H9 (cell line): ENCODE measurements at regions not wholly inside any gene's neighbourhood (a gene's known extent, or its start where the extent isn't known, plus 50 kb on each side); places are given as distances from the start of the nearest gene placed in this dataset.

Source experiments
- DNase-seq: peaks from one replicate; pipeline ENCODE4 v3.0.0-alpha.2; 2017
- H2AFZ ChIP-seq: one replicate; pipeline ENCODE4 v1.6.1; 2013; ENCODE audit warnings: mild to moderate bottlenecking, low read length, control low read depth, moderate library complexity
- H2AK5ac ChIP-seq: 2 replicates; pipeline ENCODE4 v1.6.1; 2013; ENCODE audit warnings: low read length, control low read depth, mixed read lengths; ENCODE audit not compliant: insufficient read length
- H2BK120ac ChIP-seq: one replicate; pipeline ENCODE4 v1.6.1; 2013; ENCODE audit warnings: low read depth, mild to moderate bottlenecking, low read length, control low read depth, inconsistent platforms; ENCODE audit not compliant: poor library complexity, severe bottlenecking
- H2BK12ac ChIP-seq: 2 replicates; pipeline ENCODE4 v1.6.1; 2013; ENCODE audit warnings: low read length, control low read depth, mixed read lengths, low read depth; ENCODE audit not compliant: insufficient read length
- H2BK15ac ChIP-seq: 2 replicates; pipeline ENCODE4 v1.6.1; 2013; ENCODE audit warnings: low read depth, low read length, control low read depth
- H2BK20ac ChIP-seq: one replicate; pipeline ENCODE4 v1.6.1; 2013; ENCODE audit warnings: low read depth, mild to moderate bottlenecking, low read length, control low read depth, inconsistent platforms; ENCODE audit not compliant: poor library complexity, severe bottlenecking
- H2BK5ac ChIP-seq: 2 replicates; pipeline ENCODE4 v1.6.1; 2013; ENCODE audit warnings: low read length, control low read depth, mixed read lengths; ENCODE audit not compliant: insufficient read length
- H3K14ac ChIP-seq: 2 replicates; pipeline ENCODE4 v1.6.1; 2013; ENCODE audit warnings: low read length, control low read depth; ENCODE audit not compliant: insufficient read depth
- H3K18ac ChIP-seq: 2 replicates; pipeline ENCODE4 v1.6.1; 2013; ENCODE audit warnings: low read depth, mild to moderate bottlenecking, mixed read lengths, low read length, control low read depth; ENCODE audit not compliant: insufficient read length
- H3K23ac ChIP-seq: 2 replicates; pipeline ENCODE4 v1.6.1; 2013; ENCODE audit warnings: low read length, control low read depth, mixed read lengths, low read depth; ENCODE audit not compliant: insufficient read length
- H3K23me2 ChIP-seq: 2 replicates; pipeline ENCODE4 v1.6.1; 2013; ENCODE audit warnings: low read depth, mild to moderate bottlenecking, mixed read lengths, low read length, control low read depth; ENCODE audit not compliant: insufficient read length, poor library complexity, severe bottlenecking
- H3K27ac ChIP-seq: 2 replicates; pipeline ENCODE4 v1.5.1; 2013; ENCODE audit warnings: low read length, control low read depth, mixed read lengths, low read depth; ENCODE audit not compliant: insufficient read length
- H3K27me3 ChIP-seq: 2 replicates; pipeline ENCODE4 v1.6.1; 2013; ENCODE audit warnings: low read length, control low read depth, inconsistent platforms; ENCODE audit not compliant: insufficient read depth
- H3K4ac ChIP-seq: 2 replicates; pipeline ENCODE4 v1.6.1; 2013; ENCODE audit warnings: low read depth, mild to moderate bottlenecking, control low read depth, inconsistent platforms, low read length, moderate library complexity
- H3K4me1 ChIP-seq: 2 replicates; pipeline ENCODE4 v1.6.1; 2013; ENCODE audit warnings: low read length, control low read depth, inconsistent platforms; ENCODE audit not compliant: insufficient read depth
- H3K4me2 ChIP-seq: 2 replicates; pipeline ENCODE4 v1.6.1; 2013; ENCODE audit warnings: low read length, control low read depth, mixed read lengths; ENCODE audit not compliant: insufficient read length, insufficient read depth
- H3K56ac ChIP-seq: 2 replicates; pipeline ENCODE4 v1.6.1; 2013; ENCODE audit warnings: low read depth, mild to moderate bottlenecking, mixed read lengths, low read length, control low read depth; ENCODE audit not compliant: insufficient read length
- H3K79me1 ChIP-seq: 2 replicates; pipeline ENCODE4 v1.6.1; 2013; ENCODE audit warnings: low read depth, mild to moderate bottlenecking, moderate library complexity, low read length, control low read depth, inconsistent platforms; ENCODE audit not compliant: insufficient read depth, poor library complexity, severe bottlenecking
- H3K79me2 ChIP-seq: 2 replicates; pipeline ENCODE4 v1.6.1; 2013; ENCODE audit warnings: low read length, control low read depth, inconsistent platforms; ENCODE audit not compliant: insufficient read depth
- H3K9ac ChIP-seq: 2 replicates; pipeline ENCODE4 v1.6.1; 2013; ENCODE audit warnings: low read length, control low read depth, mixed read lengths; ENCODE audit not compliant: insufficient read length; ENCODE audit errors: extremely low read depth
- H3K9me3 ChIP-seq: one replicate; pipeline ENCODE4 v1.6.1; 2013; ENCODE audit warnings: low read depth, low read length, inconsistent platforms; ENCODE audit not compliant: control insufficient read depth
- H3T11ph ChIP-seq: one replicate; pipeline ENCODE4 v1.6.1; 2013; ENCODE audit warnings: mild to moderate bottlenecking, low read length, control low read depth, inconsistent platforms
- H4K20me1 ChIP-seq: one replicate; pipeline ENCODE4 v1.6.1; 2013; ENCODE audit not compliant: control insufficient read depth, insufficient read length, insufficient read depth
- H4K5ac ChIP-seq: 2 replicates; pipeline ENCODE4 v1.6.1; 2013; ENCODE audit warnings: low read depth, mild to moderate bottlenecking, mixed read lengths, low read length, control low read depth; ENCODE audit not compliant: insufficient read length
- H4K8ac ChIP-seq: replicated peaks from 2 replicates; pipeline ENCODE4 v1.6.1; 2013; ENCODE audit warnings: low read length, control low read depth, mixed read lengths, low read depth; ENCODE audit not compliant: insufficient read length
- H4K91ac ChIP-seq: 2 replicates; pipeline ENCODE4 v1.6.1; 2013; ENCODE audit warnings: low read depth, mild to moderate bottlenecking, moderate library complexity, mixed read lengths, low read length, control low read depth; ENCODE audit not compliant: insufficient read length
- H3K27ac Mint-ChIP-seq, 3 experiments: 2 replicates in 2 of 3; 3 replicates in 1 of 3; pipeline ENCODE4 v1.8.0; 2020 to 2021; ENCODE audit warnings: mixed read lengths in 3 of 3, mild to moderate bottlenecking in 1 of 3, moderate library complexity in 1 of 3
- H3K27me3 Mint-ChIP-seq: 2 replicates; pipeline ENCODE4 v1.8.0; 2021; ENCODE audit warnings: low read depth, mild to moderate bottlenecking, moderate library complexity, mixed read lengths
- H3K36me3 Mint-ChIP-seq, 3 experiments: 2 replicates in 2 of 3; 3 replicates in 1 of 3; pipeline ENCODE4 v1.8.0; 2020 to 2021; ENCODE audit warnings: low read depth in 3 of 3, mixed read lengths in 3 of 3; ENCODE audit not compliant: insufficient read depth in 1 of 3
- H3K4me1 Mint-ChIP-seq, 2 experiments: 2 replicates each; pipeline ENCODE4 v1.8.0; 2020; ENCODE audit warnings: mixed read lengths in 2 of 2
- H3K4me3 Mint-ChIP-seq, 2 experiments: 2 replicates in 1 of 2; 3 replicates in 1 of 2; pipeline ENCODE4 v1.8.0; 2020 to 2021; ENCODE audit warnings: mild to moderate bottlenecking in 2 of 2, mixed read lengths in 2 of 2, moderate library complexity in 1 of 2
- H3K9me3 Mint-ChIP-seq, 2 experiments: 2 replicates in 1 of 2; 3 replicates in 1 of 2; pipeline ENCODE4 v1.8.0; 2020; ENCODE audit warnings: mild to moderate bottlenecking in 2 of 2, mixed read lengths in 2 of 2, moderate library complexity in 1 of 2
- WGBS: extraction: QIAGEN DNeasy Blood & Tissue Kit; methylation state at CpG from one replicate; pipeline ENCODE4 v1.1.7; 2013; ENCODE audit warnings: missing lambda C conversion rate, low lambda C conversion rate, mixed read lengths; ENCODE audit not compliant: insufficient read length; ENCODE audit errors: extremely low coverage; 5-methylcytosine and 5-hydroxymethylcytosine counted together
- TF ChIP-seq, protein P1 (sequence below): fragments of 200-600 bp; sonication (generic); conservative IDR thresholded peaks from 3 replicates; pipeline ENCODE4 v1.8.0; 2021; ENCODE audit warnings: antibody characterized with exemption, mild to moderate bottlenecking

DNA sequence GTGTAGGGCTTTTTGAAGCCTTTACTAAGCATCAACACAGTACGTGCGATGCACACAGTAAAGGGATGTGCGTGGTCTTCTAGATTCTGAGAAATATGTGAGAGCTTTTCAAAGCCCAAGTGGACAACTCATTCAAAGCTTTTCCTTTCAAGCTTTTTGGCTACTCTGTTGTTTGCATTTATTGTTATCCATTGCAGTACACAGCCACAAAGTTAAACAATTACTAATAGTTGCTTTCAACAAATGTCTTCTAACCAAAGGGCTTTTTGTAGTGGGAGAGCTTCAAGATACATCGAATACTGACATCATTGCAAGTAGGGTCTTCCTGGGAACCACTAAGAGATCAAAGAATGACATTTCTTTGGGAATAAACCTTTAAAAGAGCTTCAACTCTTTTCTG, 97.9 kb upstream of the ETV3 start:
- no peak for DNase-seq
- Histone ChIP-seq H3K4me1 (peaks cover 6% of the 10 kb centered on the region), H3K27ac (no peak overlapping the region), H3K27me3 (no peaks in the 10 kb centered on the region), H3K9me3 (no peaks in the 10 kb centered on the region), H3K4me2 (no peak overlapping the region), H3K56ac (no peak overlapping the region), H2BK12ac (no peak overlapping the region), H2BK5ac (no peak overlapping the region), H3K23ac (no peak overlapping the region), H4K91ac (no peak overlapping the region), H3K18ac (no peak overlapping the region), H3K79me1 (no peaks in the 10 kb centered on the region), H2AFZ (no peak overlapping the region), H3T11ph (no peak overlapping the region), H4K8ac (no peak overlapping the region), H3K14ac (no peak overlapping the region), H2BK15ac (no peak overlapping the region), H2AK5ac (no peak overlapping the region), H2BK20ac (no peak overlapping the region), H4K20me1 (no peaks in the 10 kb centered on the region), H3K9ac (no peak overlapping the region), H3K4ac (no peak overlapping the region), H3K79me2 (no peaks in the 10 kb centered on the region), H4K5ac (no peak overlapping the region), H3K23me2 (no peaks in the 10 kb centered on the region), H2BK120ac (no peak overlapping the region)
- TF ChIP-seq, protein P1, sequence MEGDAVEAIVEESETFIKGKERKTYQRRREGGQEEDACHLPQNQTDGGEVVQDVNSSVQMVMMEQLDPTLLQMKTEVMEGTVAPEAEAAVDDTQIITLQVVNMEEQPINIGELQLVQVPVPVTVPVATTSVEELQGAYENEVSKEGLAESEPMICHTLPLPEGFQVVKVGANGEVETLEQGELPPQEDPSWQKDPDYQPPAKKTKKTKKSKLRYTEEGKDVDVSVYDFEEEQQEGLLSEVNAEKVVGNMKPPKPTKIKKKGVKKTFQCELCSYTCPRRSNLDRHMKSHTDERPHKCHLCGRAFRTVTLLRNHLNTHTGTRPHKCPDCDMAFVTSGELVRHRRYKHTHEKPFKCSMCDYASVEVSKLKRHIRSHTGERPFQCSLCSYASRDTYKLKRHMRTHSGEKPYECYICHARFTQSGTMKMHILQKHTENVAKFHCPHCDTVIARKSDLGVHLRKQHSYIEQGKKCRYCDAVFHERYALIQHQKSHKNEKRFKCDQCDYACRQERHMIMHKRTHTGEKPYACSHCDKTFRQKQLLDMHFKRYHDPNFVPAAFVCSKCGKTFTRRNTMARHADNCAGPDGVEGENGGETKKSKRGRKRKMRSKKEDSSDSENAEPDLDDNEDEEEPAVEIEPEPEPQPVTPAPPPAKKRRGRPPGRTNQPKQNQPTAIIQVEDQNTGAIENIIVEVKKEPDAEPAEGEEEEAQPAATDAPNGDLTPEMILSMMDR: no peak
- Mint-ChIP-seq H3K9me3 (no peaks in the 10 kb centered on the region), H3K36me3 (no peaks in the 10 kb centered on the region), H3K27ac (no peak overlapping the region; a peak in 1 of 7 replicates), H3K27me3 (no peaks in the 10 kb centered on the region), H3K4me1 (peaks cover 54 to 60% of the 10 kb centered on the region in 2 experiments), H3K4me3 (no peak overlapping the region)
- no CpG with 5 or more reads among the region's 4 CpGs for WGBS
